GM19463 (cell line): ENCODE measurements at regions not wholly inside any gene's neighbourhood (a gene's known extent, or its start where the extent isn't known, plus 50 kb on each side); places are given as distances from the start of the nearest gene placed in this dataset.

Source experiments
- ATAC-seq: cut with Tn5 transposase; IDR thresholded peaks from one replicate; pipeline ENCODE4 v1.9.1; 2021; ENCODE audit warnings: mild to moderate bottlenecking, moderate library complexity; ENCODE audit not compliant: unreplicated experiment

- ATAC-seq = no peak
These were observed 718.8 kb upstream of the SGCG start for GRCh38 chr13:22461854-22462490.

- no peak for ATAC-seq
These were observed 717.7 kb upstream of the SGCG start for GRCh38 chr13:22463089-22463488.

GRCh38 chr13:22468045-22468444 is 712.7 kb upstream of the SGCG start:
- no peak for ATAC-seq

GRCh38 chr13:22468824-22469223 is 712.0 kb upstream of the SGCG start:
- ATAC-seq = no peak

- ATAC-seq = no peak
These were observed 711.3 kb upstream of the SGCG start for GRCh38 chr13:22469452-22469851.

GRCh38 chr13:22470075-22470474 is 710.7 kb upstream of the SGCG start:
- no peak for ATAC-seq

GRCh38 chr13:22482496-22483000 is 698.2 kb upstream of the SGCG start:
- ATAC-seq = no peak

GRCh38 chr13:22483276-22483675 is 697.5 kb upstream of the SGCG start:
- no peak for ATAC-seq

GRCh38 chr13:22486490-22486889 is 694.3 kb upstream of the SGCG start:
- no peak for ATAC-seq

- ATAC-seq = no peak
These were observed 692.8 kb upstream of the SGCG start for GRCh38 chr13:22487932-22488331.

- no peak for ATAC-seq
These were observed 691.0 kb upstream of the SGCG start for GRCh38 chr13:22489771-22490170.

- ATAC-seq = no peak
These were observed 685.0 kb upstream of the SGCG start for GRCh38 chr13:22495819-22496218.

- ATAC-seq = no peak
These were observed 683.8 kb upstream of the SGCG start for GRCh38 chr13:22496803-22497508.

- ATAC-seq = no peak
These were observed 682.6 kb upstream of the SGCG start for GRCh38 chr13:22497991-22498780.

- ATAC-seq = no peak
These were observed 680.9 kb upstream of the SGCG start for GRCh38 chr13:22499919-22500318.

- ATAC-seq = no peak
These were observed 675.3 kb upstream of the SGCG start for GRCh38 chr13:22505489-22505888.

GRCh38 chr13:22506096-22506691 is 674.6 kb upstream of the SGCG start:
- ATAC-seq = no peak

- no peak for ATAC-seq
These were observed 663.2 kb upstream of the SGCG start for GRCh38 chr13:22517544-22517943.

- ATAC-seq = no peak
These were observed 643.9 kb upstream of the SGCG start for GRCh38 chr13:22536851-22537250.

- no peak for ATAC-seq
These were observed 642.4 kb upstream of the SGCG start for GRCh38 chr13:22538400-22538799.

- no peak for ATAC-seq
These were observed 631.7 kb upstream of the SGCG start for GRCh38 chr13:22549126-22549525.
